GM13977 (cell line): ENCODE measurements at regions not wholly inside any gene's neighbourhood (a gene's known extent, or its start where the extent isn't known, plus 50 kb on each side); places are given as distances from the start of the nearest gene placed in this dataset.

Source experiments
- DNase-seq: peaks from one replicate; pipeline ENCODE4 v3.0.0; 2012; ENCODE audit warnings: low spot score
- CTCF ChIP-seq: IDR thresholded peaks from 2 replicates; pipeline ENCODE4 v1.5.1; 2012; ENCODE audit warnings: mild to moderate bottlenecking, control low read depth; ENCODE audit not compliant: insufficient read depth; ENCODE audit errors: extremely low read depth, missing control alignments
- in situ Hi-C: fragments of 300-500 bp; cut with MboI; formaldehyde crosslinking; loops from one replicate; pipeline ENCODE4 v1.12.0; 2022; ENCODE audit warnings: low sequenced_read_pairs, low pct_unique_long_range_greater_than_20kb, mixed read lengths, inconsistent platforms; ENCODE audit not compliant: unreplicated experiment

- TF ChIP-seq CTCF = no peak
- no peak for DNase-seq
- in situ Hi-C loops = no loop called here
Measured at GRCh38 chr11:7849018-7849417, 52.3 kb upstream of the OR5P2 start.
